ENCODE measurements at regions not wholly inside any gene's neighbourhood (a gene's known extent, or its start where the extent isn't known, plus 50 kb on each side); places are given as distances from the start of the nearest gene placed in this dataset.
"Not testable (repeated sequence)": the region's sequence is repeated elsewhere in the genome, so short reads cannot be mapped to it uniquely, and the experiment has no call there.

DNA sequence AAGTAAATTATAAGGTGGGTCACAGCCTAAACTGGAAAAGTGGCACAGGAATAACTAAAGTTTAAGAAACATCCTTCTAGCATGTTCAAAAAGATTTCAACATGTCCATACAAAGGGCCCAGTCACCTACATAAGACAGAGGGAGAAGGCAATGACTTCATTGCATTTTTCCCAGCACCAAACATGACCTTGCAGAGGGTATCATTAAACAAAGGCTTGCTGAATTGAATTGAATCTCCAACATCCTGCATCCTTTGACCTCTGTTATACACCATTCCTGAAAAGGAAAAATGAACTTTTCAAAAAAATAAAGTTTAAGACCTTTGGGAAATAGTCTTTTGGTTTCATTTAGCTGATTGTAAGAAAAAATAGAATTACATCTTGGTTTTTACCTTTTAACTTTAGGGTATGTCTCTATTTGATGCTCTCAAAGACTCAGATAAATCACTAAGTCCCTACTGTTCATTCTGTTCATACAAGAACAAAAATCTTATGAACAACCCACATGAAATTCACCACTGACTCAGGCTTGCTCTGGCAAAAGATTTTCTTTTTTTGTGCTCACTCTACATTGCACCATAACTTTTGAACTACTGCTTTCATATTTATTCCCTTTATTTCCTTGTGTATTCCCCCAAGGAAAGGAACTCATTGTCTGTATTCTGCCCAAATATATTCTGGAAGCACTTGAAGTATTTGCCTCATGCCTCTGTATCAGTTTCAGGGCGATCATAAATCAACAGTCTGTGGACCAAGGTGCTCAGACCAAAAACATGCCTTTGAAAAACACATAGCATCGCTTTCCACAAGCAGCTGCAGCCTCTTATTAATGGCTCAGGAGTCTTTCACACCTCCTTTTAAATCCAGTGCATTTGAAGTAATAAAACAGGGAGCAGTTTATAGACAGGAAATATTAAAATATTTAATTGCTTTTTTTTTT lies 121.7 kb downstream of the DUSP6 start:
- DNase-seq (ENCODE audit: low read depth in 4 of 4, low spot score in 3 of 4), result no peak

DNA sequence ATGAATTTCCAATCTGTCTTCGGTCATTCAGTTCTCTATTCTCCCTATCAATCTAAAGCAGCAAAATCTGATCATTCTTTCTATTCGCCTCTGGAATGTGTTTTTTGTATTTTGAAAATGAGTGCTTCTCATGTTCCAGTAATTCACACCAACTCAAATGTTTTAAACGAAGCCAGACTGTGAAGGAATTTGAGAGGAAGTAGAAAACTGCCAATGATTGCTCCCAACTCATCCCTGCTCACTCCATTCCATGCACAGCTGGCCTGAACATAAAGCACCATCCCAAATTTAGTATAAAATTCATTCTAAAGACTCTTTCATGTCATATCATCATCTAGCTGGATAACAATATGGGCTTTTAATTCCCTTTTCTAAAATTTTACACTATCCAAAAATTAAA lies 123.8 kb downstream of the DUSP6 start:
- no peak for DNase-seq (ENCODE audit: low read depth in 4 of 4, low spot score in 3 of 4)

DNA sequence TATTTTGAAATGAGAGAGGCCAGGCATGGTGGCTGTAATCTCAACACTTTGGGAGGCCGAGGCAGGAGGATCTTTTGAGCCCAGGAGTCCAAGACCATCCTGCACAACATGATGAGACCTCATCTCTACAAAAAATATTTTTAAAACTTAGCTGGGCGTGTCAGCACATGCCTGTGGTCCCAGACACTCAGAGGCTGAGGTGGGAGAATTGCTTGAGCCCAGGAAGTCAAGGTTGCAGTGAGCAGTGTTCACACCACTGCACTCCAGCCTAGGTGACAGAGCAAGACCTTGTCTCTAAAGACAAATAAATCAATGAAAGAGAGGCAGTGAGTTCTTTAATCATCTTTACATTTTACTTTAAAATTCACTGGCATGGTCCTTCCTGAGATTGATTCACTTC lies 124.5 kb downstream of the DUSP6 start:
- DNase-seq (ENCODE audit: low read depth in 4 of 4, low spot score in 3 of 4), result no peak

GRCh38 chr12:89225808-89226411 lies 126.4 kb downstream of the DUSP6 start:
- DNase-seq (ENCODE audit: low read depth in 4 of 4, low spot score in 3 of 4), result peak; percentile 23 to 74 (median 61)

GRCh38 chr12:89225401-89225800 lies 126.9 kb downstream of the DUSP6 start:
- no peak for DNase-seq (ENCODE audit: low read depth in 4 of 4, low spot score in 3 of 4)

GRCh38 chr12:89222580-89222979 lies 129.7 kb downstream of the DUSP6 start:
- not testable (repeated sequence) for DNase-seq (ENCODE audit: low read depth in 4 of 4, low spot score in 3 of 4)

- DNase-seq (ENCODE audit: low read depth in 4 of 4, low spot score in 3 of 4), result no peak
Observed at GRCh38 chr12:89217472-89217871, 134.8 kb downstream of the DUSP6 start.

- no peak for DNase-seq (ENCODE audit: low read depth in 4 of 4, low spot score in 3 of 4)
Observed at GRCh38 chr12:89216211-89216952, 135.9 kb downstream of the DUSP6 start.

DNA sequence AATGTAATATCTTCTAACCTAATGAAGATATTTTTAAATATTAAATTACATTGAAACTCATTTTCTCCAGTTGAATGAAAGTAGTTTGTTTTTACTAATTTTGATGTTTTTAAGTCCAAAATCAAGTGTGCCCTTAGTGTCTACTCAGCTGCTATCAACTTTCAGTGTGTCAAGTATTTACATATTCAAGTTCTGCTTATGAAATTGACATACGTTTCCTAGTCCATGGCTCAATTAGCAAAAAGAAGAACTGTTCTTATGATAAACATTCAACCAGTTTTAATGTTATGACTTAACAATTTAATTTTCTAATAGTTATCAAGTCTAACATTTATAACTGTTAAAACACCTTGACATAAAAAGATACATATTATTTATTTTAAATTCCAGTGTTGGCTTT lies 137.1 kb downstream of the DUSP6 start:
- no peak for DNase-seq (ENCODE audit: low read depth in 4 of 4, low spot score in 3 of 4)

GRCh38 chr12:89213747-89214146 lies 138.6 kb downstream of the DUSP6 start:
- no peak for DNase-seq (ENCODE audit: low read depth in 4 of 4, low spot score in 3 of 4)

DNA sequence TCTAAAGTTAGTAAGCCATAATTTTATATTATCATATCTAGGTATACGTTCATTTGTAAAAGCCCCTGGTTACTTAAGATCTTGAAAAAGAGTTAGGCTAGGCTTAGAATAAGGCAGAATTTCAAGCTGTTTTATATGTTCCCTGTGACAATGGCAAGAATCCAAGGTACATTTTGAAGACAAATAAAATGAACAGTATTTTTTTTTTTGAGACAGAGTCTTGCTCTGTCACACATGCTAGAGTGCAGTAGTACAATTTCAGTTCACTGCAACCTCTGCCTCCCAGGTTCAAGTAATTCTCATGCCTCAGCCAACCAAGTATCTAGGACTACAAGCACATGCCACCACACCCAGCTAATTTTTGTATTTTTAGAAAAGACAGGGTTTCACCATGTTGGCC lies 139.2 kb downstream of the DUSP6 start:
- DNase-seq (ENCODE audit: low read depth in 4 of 4, low spot score in 3 of 4), result no peak

- no peak for DNase-seq (ENCODE audit: low read depth in 4 of 4, low spot score in 3 of 4)
Observed at GRCh38 chr12:89212339-89212771, 139.9 kb downstream of the DUSP6 start.

GRCh38 chr12:89211456-89211855 lies 140.8 kb downstream of the DUSP6 start:
- no peak for DNase-seq (ENCODE audit: low read depth in 4 of 4, low spot score in 3 of 4)

GRCh38 chr12:89210277-89210676 lies 142.0 kb downstream of the DUSP6 start:
- DNase-seq (ENCODE audit: low read depth in 4 of 4, low spot score in 3 of 4), result no peak

DNA sequence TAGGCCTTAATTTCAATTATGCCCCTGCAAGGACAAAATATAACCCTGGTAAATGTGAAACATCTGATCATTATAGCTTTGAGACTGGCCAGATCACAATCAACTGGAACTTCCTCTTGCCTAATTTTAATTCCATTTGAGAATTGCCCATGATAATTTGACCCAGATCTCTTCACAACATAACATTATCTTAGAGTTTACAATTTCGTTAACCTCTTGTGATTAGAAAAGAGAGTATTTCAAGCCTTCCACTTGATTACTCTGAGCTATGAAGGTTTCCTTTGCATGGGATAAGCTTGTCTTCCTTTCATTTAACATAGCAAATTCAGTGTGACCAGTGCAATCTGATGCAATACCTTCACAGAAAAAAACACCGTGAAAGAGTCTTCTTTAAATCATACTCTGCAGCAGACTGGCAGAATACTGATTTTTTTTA lies 143.6 kb downstream of the DUSP6 start:
- DNase-seq (ENCODE audit: low read depth in 4 of 4, low spot score in 3 of 4), result no peak

- DNase-seq (ENCODE audit: low read depth in 4 of 4, low spot score in 3 of 4), result no peak
Observed at GRCh38 chr12:89206390-89206789, 145.9 kb downstream of the DUSP6 start.

DNA sequence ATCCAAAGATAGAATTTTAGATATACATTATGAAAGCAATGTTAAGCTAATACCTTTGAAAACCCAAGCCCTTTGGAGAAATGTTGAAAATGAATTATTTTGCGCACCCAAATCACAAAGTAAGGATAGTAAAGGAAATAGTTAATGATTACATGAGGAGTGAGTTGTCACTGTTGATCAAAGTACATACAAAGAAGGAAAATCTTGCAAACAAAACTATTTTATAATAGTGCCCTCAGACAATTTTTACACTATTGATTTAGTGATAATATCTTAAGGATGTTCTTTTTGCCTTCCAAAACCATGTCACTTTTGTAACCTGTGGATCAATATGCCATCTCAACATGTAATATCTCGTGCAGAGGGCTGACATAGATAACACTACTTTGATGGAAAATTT lies 146.8 kb downstream of the DUSP6 start:
- no peak for DNase-seq (ENCODE audit: low read depth in 4 of 4, low spot score in 3 of 4)

GRCh38 chr12:89203144-89203543 lies 149.2 kb downstream of the DUSP6 start:
- DNase-seq (ENCODE audit: low read depth in 4 of 4, low spot score in 3 of 4), result no peak

DNA sequence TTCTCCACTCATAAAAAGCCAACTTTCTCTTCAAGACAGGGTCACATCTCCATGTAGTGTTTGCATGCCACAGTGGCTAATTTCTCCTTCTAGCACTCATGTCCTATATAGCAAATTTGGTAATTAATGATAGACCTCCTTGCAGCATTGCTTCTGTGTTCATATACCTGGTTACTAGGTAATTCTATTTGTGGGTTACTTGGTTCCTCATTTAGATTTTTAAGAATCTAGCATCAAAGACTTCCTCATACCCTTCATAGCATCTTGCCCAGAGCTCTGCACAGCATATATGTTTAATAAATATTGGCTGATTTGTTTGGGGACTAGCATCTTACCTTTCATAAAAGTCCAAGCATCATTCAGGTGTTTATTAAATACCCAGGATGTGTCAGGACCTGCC lies 152.1 kb downstream of the DUSP6 start:
- DNase-seq (ENCODE audit: low read depth in 4 of 4, low spot score in 3 of 4), result no peak

- DNase-seq (ENCODE audit: low read depth in 4 of 4, low spot score in 3 of 4), result no peak
Observed at GRCh38 chr12:89195470-89195869, 156.8 kb downstream of the DUSP6 start.

GRCh38 chr12:89194683-89195082 lies 157.6 kb downstream of the DUSP6 start:
- DNase-seq (ENCODE audit: low read depth in 4 of 4, low spot score in 3 of 4), result no peak
